Endothelial cell (in vitro differentiated cells): ENCODE measurements at regions not wholly inside any gene's neighbourhood (a gene's known extent, or its start where the extent isn't known, plus 50 kb on each side); places are given as distances from the start of the nearest gene placed in this dataset.
"Not testable (repeated sequence)": the region's sequence is repeated elsewhere in the genome, so short reads cannot be mapped to it uniquely, and the experiment has no call there.

ENCODE experiments used
- DNase-seq: peaks from one replicate; pipeline ENCODE4 v3.0.0; 2021; ENCODE audit warnings: low spot score
- H3K27ac Mint-ChIP-seq: one replicate; pipeline ENCODE4 v1.8.0; 2021; ENCODE audit warnings: mixed read lengths, inconsistent platforms; ENCODE audit not compliant: unreplicated experiment
- H3K27me3 Mint-ChIP-seq: one replicate; pipeline ENCODE4 v1.8.0; 2021; ENCODE audit warnings: mild to moderate bottlenecking, moderate library complexity, mixed read lengths, inconsistent platforms; ENCODE audit not compliant: unreplicated experiment
- H3K36me3 Mint-ChIP-seq: one replicate; pipeline ENCODE4 v1.8.0; 2021; ENCODE audit warnings: mild to moderate bottlenecking, low read depth, mixed read lengths, inconsistent platforms; ENCODE audit not compliant: unreplicated experiment
- H3K4me1 Mint-ChIP-seq: one replicate; pipeline ENCODE4 v1.8.0; 2021; ENCODE audit warnings: mild to moderate bottlenecking, mixed read lengths, inconsistent platforms; ENCODE audit not compliant: unreplicated experiment
- H3K4me3 Mint-ChIP-seq: one replicate; pipeline ENCODE4 v1.8.0; 2021; ENCODE audit warnings: mild to moderate bottlenecking, mixed read lengths, inconsistent platforms; ENCODE audit not compliant: unreplicated experiment
- H3K9me3 Mint-ChIP-seq: one replicate; pipeline ENCODE4 v1.8.0; 2021; ENCODE audit warnings: mixed read lengths, inconsistent platforms; ENCODE audit not compliant: unreplicated experiment
- CTCF ChIP-seq: fragments of 200-600 bp; sonication (generic); IDR thresholded peaks from one replicate; pipeline ENCODE4 v1.5.0; 2021; ENCODE audit warnings: antibody characterized with exemption; ENCODE audit not compliant: unreplicated experiment

GRCh38 chr21:18725653-18726052 is 322.1 kb upstream of the TMPRSS15 start:
- DNase-seq = peak; percentile 15
- Mint-ChIP-seq H3K27ac (no peak overlapping the region), H3K36me3 (no peaks in the 10 kb centered on the region), H3K9me3 (no peaks in the 10 kb centered on the region), H3K4me3 (no peak overlapping the region), H3K4me1 (no peaks in the 10 kb centered on the region), H3K27me3 (no peaks in the 10 kb centered on the region)
- peak; percentile 51 for TF ChIP-seq CTCF

GRCh38 chr21:18741954-18742353 is 338.4 kb upstream of the TMPRSS15 start:
- Mint-ChIP-seq H3K4me1 (peaks cover 2% of the 10 kb centered on the region), H3K9me3 (no peaks in the 10 kb centered on the region), H3K27me3 (no peaks in the 10 kb centered on the region), H3K36me3 (no peaks in the 10 kb centered on the region), H3K27ac (no peak overlapping the region), H3K4me3 (no peak overlapping the region)
- TF ChIP-seq CTCF = no peak
- no peak for DNase-seq

GRCh38 chr21:18743531-18743930 is 339.9 kb upstream of the TMPRSS15 start:
- no peak for DNase-seq
- Mint-ChIP-seq H3K4me3 (no peak overlapping the region), H3K9me3 (no peaks in the 10 kb centered on the region), H3K4me1 (peaks cover 2% of the 10 kb centered on the region), H3K36me3 (no peaks in the 10 kb centered on the region), H3K27me3 (no peaks in the 10 kb centered on the region), H3K27ac (no peak overlapping the region)
- no peak for TF ChIP-seq CTCF

- DNase-seq = no peak
- no peak overlapping the region for H3K4me3 Mint-ChIP-seq
- peaks cover 2% of the 10 kb centered on the region for H3K4me1 Mint-ChIP-seq
- H3K9me3 Mint-ChIP-seq = no peaks in the 10 kb centered on the region
- no peaks in the 10 kb centered on the region for H3K36me3 Mint-ChIP-seq
- no peak overlapping the region for H3K27ac Mint-ChIP-seq
- no peak for TF ChIP-seq CTCF
- no peaks in the 10 kb centered on the region for H3K27me3 Mint-ChIP-seq
Measured at GRCh38 chr21:18744840-18745239, 341.3 kb upstream of the TMPRSS15 start.

GRCh38 chr21:18752894-18753293 is 349.3 kb upstream of the TMPRSS15 start:
- H3K4me3 Mint-ChIP-seq, H3K36me3 Mint-ChIP-seq, H3K27me3 Mint-ChIP-seq, H3K4me1 Mint-ChIP-seq, DNase-seq, H3K27ac Mint-ChIP-seq, H3K9me3 Mint-ChIP-seq: not testable (repeated sequence)

- not testable (repeated sequence) for H3K4me3 Mint-ChIP-seq, H3K9me3 Mint-ChIP-seq, H3K27me3 Mint-ChIP-seq, H3K4me1 Mint-ChIP-seq, DNase-seq, H3K27ac Mint-ChIP-seq, H3K36me3 Mint-ChIP-seq
Measured at GRCh38 chr21:18756272-18756671, 352.7 kb upstream of the TMPRSS15 start.
